Activated CD4-positive, alpha-beta memory T cell treated with anti-CD3 and anti-CD28 coated beads for 36 hours (primary cell): ENCODE measurements at regions not wholly inside any gene's neighbourhood (a gene's known extent, or its start where the extent isn't known, plus 50 kb on each side); places are given as distances from the start of the nearest gene placed in this dataset.

Experiments used
- CTCF ChIA-PET: fragments of 350-600 bp; sonication (Branson Sonifier 250); formaldehyde crosslinking; loops from one replicate; lab custom pipeline; 2021; ENCODE audit warnings: antibody characterized with exemption, inconsistent platforms; lab: Charles Lee
- POLR2A ChIA-PET: fragments of 350-600 bp; sonication (Branson Sonifier 250); formaldehyde crosslinking; loops from one replicate; lab custom pipeline; 2021; ENCODE audit warnings: antibody characterized with exemption; lab: Charles Lee
- DNase-seq: peaks from one replicate; pipeline ENCODE4 v3.0.0-alpha.2; 2020
- H3K27ac Mint-ChIP-seq: one replicate; pipeline ENCODE4 v1.8.0; 2021; ENCODE audit warnings: mixed read lengths
- H3K27me3 Mint-ChIP-seq: one replicate; pipeline ENCODE4 v1.8.0; 2021; ENCODE audit warnings: mixed read lengths
- H3K36me3 Mint-ChIP-seq: one replicate; pipeline ENCODE4 v1.8.0; 2021; ENCODE audit warnings: mixed read lengths
- H3K4me1 Mint-ChIP-seq: one replicate; pipeline ENCODE4 v1.8.0; 2021; ENCODE audit warnings: low read depth, mixed read lengths
- H3K4me3 Mint-ChIP-seq: one replicate; pipeline ENCODE4 v1.8.0; 2021; ENCODE audit warnings: mild to moderate bottlenecking, mixed read lengths
- H3K9me3 Mint-ChIP-seq: one replicate; pipeline ENCODE4 v1.8.0; 2021; ENCODE audit warnings: mixed read lengths
- intact Hi-C: fragments of 100-400 bp; cut with micrococcal nuclease; formaldehyde crosslinking; loops from one replicate; pipeline ENCODE4 v1.15.1; 2023

DNA sequence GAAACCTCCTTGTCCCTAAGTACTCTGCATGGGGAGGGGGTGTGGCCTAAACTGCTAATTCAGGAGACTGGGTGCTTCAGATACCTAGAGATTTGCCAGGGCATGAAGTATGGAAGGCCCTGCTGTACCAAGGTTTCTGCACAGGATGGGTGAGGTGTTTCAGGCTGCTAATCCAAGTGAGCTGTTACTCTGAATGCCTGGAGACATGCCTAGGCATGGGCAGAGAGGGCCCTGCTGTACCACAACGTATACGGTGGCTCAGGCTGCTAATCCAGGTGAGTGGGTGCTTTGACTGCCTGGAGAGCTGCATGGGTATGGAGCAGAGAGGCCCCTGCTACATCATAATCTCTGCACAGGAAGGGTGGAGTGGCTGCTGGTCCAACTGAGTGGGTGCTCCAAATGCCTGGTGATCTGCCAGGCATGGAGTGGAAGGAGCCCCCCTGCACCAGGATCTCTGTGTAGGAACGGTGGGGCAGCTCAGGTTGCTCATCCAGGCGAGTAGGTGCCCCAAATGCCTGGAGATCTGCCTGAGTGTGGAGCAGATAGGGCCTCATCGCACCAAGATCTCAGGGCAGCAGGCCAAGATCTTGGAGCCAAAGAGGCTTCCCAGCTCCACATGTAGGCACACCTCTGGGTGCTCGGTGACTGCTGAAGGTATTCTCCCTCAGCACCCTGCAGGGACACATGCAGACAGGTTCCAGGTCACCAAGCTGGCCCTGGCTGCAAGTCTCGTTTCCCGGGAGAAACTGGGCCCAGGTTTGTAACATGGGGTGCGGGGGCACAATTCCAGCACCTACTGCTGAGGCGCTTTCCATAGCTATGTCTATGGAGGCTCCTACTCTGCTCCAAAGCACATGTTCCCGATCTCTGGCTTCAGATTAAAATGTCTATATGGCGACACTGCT, 252.5 kb upstream of the PLXNA2 start:
- DNase-seq = no peak
- no peaks in the 10 kb centered on the region for H3K9me3 Mint-ChIP-seq
- ChIA-PET CTCF (no interaction called here), POLR2A (no interaction called here)
- H3K4me1 Mint-ChIP-seq = no peaks in the 10 kb centered on the region
- H3K36me3 Mint-ChIP-seq = no peaks in the 10 kb centered on the region
- intact Hi-C loops = no loop called here
- H3K27ac Mint-ChIP-seq = no peak overlapping the region
- H3K27me3 Mint-ChIP-seq = peaks cover 12% of the 10 kb centered on the region
- no peak overlapping the region for H3K4me3 Mint-ChIP-seq

DNA sequence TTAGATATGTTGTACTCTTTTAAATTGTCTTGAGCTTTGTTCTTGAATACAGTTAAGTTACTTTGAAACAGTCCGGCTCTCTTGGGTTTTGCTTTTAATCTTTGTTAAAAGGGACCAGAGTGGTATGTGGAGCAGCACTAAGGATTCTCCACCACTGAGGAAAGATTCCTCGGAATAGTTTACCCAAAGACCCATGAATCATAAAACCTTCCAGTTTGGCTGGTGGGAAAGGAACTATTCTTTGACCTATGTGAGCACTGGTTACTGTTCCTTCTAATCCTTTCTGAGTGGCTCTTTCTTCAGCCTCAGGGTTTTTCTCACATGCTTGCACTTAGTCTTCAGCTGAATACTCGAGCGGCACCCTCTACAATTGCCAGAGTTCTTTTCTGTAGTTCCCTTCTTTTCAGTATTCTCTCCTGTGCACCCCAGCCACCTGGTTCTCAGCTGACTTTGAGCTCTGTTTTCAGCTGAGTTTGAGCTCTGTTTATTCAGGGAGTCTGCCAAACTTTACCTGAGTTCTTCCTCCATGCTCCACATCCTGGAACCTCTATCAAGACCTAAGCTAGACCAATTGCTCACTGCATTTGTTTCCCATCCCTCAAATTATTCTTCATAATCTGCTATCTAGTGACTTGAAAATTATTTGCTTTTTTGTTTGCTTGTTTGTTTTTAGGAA, 253.8 kb upstream of the PLXNA2 start:
- ChIA-PET CTCF (interaction anchor here (0.6 kb wide), 1 partner anchor 39 kb away, joined by 3 read pairs; no protein-coding TSS in a partner anchor), POLR2A (no interaction called here)
- H3K36me3 Mint-ChIP-seq = no peaks in the 10 kb centered on the region
- DNase-seq = no peak
- H3K27me3 Mint-ChIP-seq = peaks cover 12% of the 10 kb centered on the region
- H3K9me3 Mint-ChIP-seq = no peaks in the 10 kb centered on the region
- H3K4me3 Mint-ChIP-seq = no peak overlapping the region
- no peak overlapping the region for H3K27ac Mint-ChIP-seq
- H3K4me1 Mint-ChIP-seq = no peaks in the 10 kb centered on the region
- intact Hi-C loops = no loop called here

DNA sequence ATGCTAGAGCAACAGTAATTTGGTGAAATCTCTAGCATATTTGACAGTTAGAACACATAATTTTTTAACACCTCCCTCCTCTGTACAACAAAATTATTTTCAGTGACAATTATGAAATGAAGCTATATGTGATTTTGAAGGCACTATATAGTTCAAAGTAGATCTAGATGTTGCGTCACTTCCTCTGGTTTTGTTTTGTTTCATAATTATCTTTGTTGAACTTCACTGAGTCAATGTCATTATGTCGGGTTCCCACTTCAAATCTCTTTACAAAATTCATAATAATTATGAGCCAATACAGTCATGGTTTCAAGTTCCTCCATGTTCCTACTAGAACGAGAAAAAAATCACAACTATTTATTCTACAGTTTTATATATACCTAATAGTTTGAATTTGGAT, 254.8 kb upstream of the PLXNA2 start:
- ChIA-PET POLR2A (no interaction called here), CTCF (no interaction called here)
- H3K27me3 Mint-ChIP-seq = peaks cover 12% of the 10 kb centered on the region
- no peak overlapping the region for H3K4me3 Mint-ChIP-seq
- intact Hi-C loops = no loop called here
- no peaks in the 10 kb centered on the region for H3K36me3 Mint-ChIP-seq
- H3K9me3 Mint-ChIP-seq = no peaks in the 10 kb centered on the region
- H3K27ac Mint-ChIP-seq = no peak overlapping the region
- DNase-seq = no peak
- no peaks in the 10 kb centered on the region for H3K4me1 Mint-ChIP-seq

DNA sequence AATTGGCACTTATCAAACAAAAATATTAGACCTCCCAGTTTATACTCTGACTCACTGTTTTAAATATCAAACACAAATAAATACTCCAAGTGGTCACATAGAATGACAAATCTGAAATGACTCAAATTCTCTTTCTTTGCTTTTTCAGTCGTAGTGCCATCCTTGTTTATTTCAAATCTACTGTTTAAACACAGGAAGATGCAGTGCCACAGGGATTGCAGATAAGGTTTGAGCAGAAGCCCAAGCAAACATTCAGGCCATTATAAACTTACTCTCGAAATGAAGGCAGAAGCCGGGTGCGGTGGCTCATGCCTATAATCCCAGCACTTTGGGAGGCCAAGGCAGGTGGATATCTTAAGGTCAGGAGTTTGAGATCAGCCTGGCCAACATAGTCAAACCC, 255.4 kb upstream of the PLXNA2 start:
- intact Hi-C loops = no loop called here
- Mint-ChIP-seq H3K4me1 (no peaks in the 10 kb centered on the region), H3K9me3 (no peaks in the 10 kb centered on the region), H3K4me3 (no peak overlapping the region), H3K27me3 (peaks cover 12% of the 10 kb centered on the region), H3K36me3 (no peaks in the 10 kb centered on the region), H3K27ac (no peak overlapping the region)
- ChIA-PET POLR2A (no interaction called here), CTCF (no interaction called here)
- DNase-seq = no peak

DNA sequence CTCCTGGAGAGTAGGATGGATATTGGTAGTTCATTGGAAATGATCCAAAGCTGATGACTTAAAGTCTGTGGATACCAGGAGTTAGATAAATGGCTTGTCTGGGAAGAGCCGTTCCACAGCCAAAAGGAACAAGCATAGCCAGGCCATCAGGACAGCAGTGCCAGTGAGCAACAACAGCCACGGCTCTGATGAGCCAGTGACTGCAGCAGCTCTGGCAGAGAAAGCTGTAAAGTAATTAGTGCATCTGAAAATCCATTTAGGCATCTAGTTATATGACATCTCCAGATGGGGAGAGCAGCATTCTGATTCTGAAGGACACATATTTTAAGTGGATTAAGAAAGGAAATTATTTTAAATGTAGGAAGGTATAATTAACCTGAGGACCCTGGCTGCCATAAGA, 256.2 kb upstream of the PLXNA2 start:
- CTCF ChIA-PET = no interaction called here
- no peaks in the 10 kb centered on the region for H3K36me3 Mint-ChIP-seq
- DNase-seq = no peak
- intact Hi-C loops = no loop called here
- no peak overlapping the region for H3K4me3 Mint-ChIP-seq
- POLR2A ChIA-PET = no interaction called here
- H3K9me3 Mint-ChIP-seq = no peaks in the 10 kb centered on the region
- no peak overlapping the region for H3K27ac Mint-ChIP-seq
- H3K27me3 Mint-ChIP-seq = peaks cover 13% of the 10 kb centered on the region
- H3K4me1 Mint-ChIP-seq = no peaks in the 10 kb centered on the region

DNA sequence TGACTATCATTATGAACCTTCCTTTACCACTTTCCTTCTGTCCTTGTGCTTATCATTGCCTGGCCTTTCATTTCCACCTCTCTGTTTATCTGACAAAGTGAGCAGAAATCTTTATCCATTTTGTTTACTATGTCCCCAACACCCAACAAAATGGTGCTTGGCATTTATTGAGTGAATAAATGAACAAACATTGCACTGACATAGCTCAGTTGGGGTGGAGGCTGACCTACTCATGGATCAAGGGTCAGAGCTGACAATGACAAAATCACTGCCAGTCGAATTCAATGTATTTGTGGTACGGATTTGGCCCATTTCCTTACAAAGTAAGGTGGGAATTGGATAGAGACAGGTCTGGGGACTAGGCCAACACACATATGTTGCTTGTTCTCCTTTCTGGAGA, 257.4 kb upstream of the PLXNA2 start:
- ChIA-PET POLR2A (no interaction called here), CTCF (no interaction called here)
- Mint-ChIP-seq H3K27me3 (peaks cover 11% of the 10 kb centered on the region), H3K27ac (no peak overlapping the region), H3K4me3 (no peak overlapping the region), H3K4me1 (no peaks in the 10 kb centered on the region), H3K36me3 (no peaks in the 10 kb centered on the region), H3K9me3 (no peaks in the 10 kb centered on the region)
- DNase-seq = no peak
- intact Hi-C loops = no loop called here

DNA sequence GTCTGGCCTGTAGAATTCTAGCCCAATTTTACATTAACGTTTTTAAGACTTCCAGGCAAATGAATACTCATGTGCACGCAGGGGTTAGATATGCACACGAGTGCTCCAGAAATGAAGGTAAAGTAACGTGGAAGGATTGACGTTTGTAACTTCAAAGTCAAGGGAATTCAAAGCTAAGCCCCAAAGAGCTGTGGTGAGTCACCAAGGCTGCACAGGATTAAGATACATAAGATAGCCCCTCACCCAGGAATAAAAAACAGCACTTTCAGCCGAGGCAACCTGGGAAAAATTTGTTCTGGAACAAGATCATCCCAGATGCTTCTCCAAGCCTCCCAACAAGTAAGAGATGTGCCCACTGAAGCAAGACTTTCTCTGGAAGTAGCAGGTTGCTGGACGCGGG, 259.6 kb upstream of the PLXNA2 start:
- intact Hi-C loops = no loop called here
- Mint-ChIP-seq H3K27ac (no peak overlapping the region), H3K4me3 (no peak overlapping the region), H3K4me1 (no peaks in the 10 kb centered on the region), H3K27me3 (peaks cover 5% of the 10 kb centered on the region), H3K36me3 (no peaks in the 10 kb centered on the region), H3K9me3 (no peaks in the 10 kb centered on the region)
- ChIA-PET POLR2A (no interaction called here), CTCF (no interaction called here)
- no peak for DNase-seq

DNA sequence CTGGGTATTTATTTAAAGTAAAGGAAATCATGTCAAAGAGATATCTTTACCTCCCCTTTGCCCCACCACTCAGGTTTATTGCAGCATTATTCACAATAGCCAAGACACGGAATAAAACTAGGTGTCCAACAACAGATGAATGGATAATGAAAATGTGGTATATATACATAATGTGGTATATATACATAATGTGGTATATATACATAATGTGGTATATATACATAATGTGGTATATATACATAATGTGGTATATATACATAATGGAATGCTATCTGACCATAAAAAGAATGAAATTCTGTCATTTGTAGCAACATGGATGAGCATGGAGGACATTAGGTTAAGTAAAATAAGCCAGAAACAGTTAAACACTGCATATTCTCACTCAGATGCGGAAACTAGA, 262.6 kb upstream of the PLXNA2 start:
- ChIA-PET POLR2A (no interaction called here), CTCF (no interaction called here)
- H3K4me3 Mint-ChIP-seq = no peak overlapping the region
- intact Hi-C loops = no loop called here
- no peak for DNase-seq
- no peaks in the 10 kb centered on the region for H3K4me1 Mint-ChIP-seq
- no peak overlapping the region for H3K27ac Mint-ChIP-seq
- peaks cover 2% of the 10 kb centered on the region for H3K27me3 Mint-ChIP-seq
- H3K9me3 Mint-ChIP-seq = no peaks in the 10 kb centered on the region
- no peaks in the 10 kb centered on the region for H3K36me3 Mint-ChIP-seq

DNA sequence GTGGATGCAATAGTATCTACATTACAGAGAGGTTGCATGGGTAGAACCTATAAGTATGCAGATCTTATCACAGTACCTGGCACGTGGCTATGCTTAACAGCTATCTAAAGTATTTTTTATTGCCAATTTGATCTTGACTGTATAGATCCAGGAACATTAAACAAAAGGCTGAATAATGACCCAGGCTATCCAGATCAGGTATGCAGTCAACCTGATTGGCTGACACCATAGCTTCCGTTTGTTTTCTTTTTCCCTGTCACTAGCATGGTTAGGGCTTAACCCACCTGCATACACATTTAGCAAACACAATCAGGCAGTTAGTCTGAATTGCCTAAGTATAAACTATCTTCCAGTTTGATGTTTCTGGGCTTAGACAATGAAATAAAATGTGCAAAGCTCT, 264.9 kb upstream of the PLXNA2 start:
- ChIA-PET CTCF (no interaction called here), POLR2A (no interaction called here)
- H3K9me3 Mint-ChIP-seq = no peaks in the 10 kb centered on the region
- H3K36me3 Mint-ChIP-seq = no peaks in the 10 kb centered on the region
- no peak for DNase-seq
- H3K27me3 Mint-ChIP-seq = peaks cover 2% of the 10 kb centered on the region
- H3K4me3 Mint-ChIP-seq = no peak overlapping the region
- no peak overlapping the region for H3K27ac Mint-ChIP-seq
- intact Hi-C loops = no loop called here
- no peaks in the 10 kb centered on the region for H3K4me1 Mint-ChIP-seq

DNA sequence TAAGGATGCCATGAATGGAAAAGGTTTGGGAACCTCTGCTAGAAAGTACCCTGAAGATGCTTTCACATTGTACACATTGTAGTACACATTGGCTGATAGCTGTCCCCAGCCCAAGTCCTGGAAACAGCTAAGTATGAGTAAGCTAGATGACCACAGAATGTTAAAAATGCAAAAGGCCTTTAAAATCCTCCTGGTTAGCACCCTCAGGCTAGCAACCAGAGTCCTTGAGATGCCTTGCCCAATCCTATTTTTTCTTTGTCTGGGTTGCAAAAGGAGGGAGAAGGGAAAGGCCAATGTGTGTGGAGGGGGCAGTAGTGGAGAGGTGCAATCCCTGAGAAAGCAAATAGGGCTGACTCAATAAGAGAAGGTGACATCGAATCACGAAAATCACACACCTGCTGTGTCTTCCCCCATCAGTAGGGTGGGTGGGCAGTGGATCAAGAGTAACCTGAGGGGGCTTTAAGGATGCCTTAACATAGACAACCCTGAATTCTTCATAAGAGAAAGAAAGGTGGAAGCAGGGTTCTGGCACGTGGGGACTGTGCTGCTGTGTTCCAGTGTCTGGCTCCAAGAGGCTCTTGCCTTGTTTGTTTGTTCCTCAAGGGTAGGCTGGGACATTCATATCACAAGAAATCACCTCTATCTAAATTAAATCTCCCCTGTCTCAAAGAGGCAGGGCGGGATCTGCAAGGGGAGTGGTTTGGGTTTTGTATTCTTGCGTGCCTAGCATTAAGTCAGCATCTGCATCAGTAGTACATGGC, 266.2 kb upstream of the PLXNA2 start:
- no peaks in the 10 kb centered on the region for H3K4me1 Mint-ChIP-seq
- H3K27me3 Mint-ChIP-seq = peaks cover 1% of the 10 kb centered on the region
- no peak overlapping the region for H3K4me3 Mint-ChIP-seq
- ChIA-PET POLR2A (interaction anchor here (0.6 kb wide), 1 partner anchor 238 kb away, joined by 3 read pairs; no protein-coding TSS in a partner anchor), CTCF (no interaction called here)
- no peak overlapping the region for H3K27ac Mint-ChIP-seq
- intact Hi-C loops = no loop called here
- H3K36me3 Mint-ChIP-seq = no peaks in the 10 kb centered on the region
- H3K9me3 Mint-ChIP-seq = no peaks in the 10 kb centered on the region
- DNase-seq = no peak

DNA sequence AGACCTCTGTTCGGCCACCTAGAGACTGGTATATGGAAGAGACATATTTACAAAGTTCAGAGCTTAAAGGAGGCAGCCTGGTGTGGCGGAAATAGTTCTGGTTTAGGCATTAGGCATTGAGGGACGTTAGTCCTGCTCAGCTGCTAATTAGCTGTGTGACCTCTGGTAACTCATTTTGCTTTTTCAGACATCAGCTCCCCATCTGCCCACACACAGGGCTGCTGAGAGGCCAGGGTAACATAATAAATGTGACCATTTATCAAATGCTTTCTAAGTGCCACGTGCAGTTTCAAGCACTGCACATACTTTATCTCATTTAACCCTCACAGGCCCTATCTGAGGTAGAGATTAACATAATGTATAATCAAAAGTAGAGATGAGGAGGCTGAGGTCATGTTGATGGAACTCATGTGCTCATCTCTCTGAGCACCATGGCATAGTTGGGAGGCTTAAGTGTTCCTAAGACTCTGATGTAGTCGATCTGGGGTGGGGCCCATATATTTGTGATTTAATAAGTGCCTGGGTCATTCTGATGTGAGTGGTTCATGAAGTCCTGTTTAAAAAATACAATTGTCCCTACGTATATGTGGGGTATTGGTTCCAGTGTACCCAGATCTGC, 267.2 kb upstream of the PLXNA2 start:
- ChIA-PET CTCF (no interaction called here), POLR2A (no interaction called here)
- intact Hi-C loops = no loop called here
- Mint-ChIP-seq H3K4me1 (no peaks in the 10 kb centered on the region), H3K27me3 (peaks cover 1% of the 10 kb centered on the region), H3K4me3 (no peak overlapping the region), H3K27ac (no peak overlapping the region), H3K9me3 (no peaks in the 10 kb centered on the region), H3K36me3 (no peaks in the 10 kb centered on the region)
- DNase-seq = no peak

DNA sequence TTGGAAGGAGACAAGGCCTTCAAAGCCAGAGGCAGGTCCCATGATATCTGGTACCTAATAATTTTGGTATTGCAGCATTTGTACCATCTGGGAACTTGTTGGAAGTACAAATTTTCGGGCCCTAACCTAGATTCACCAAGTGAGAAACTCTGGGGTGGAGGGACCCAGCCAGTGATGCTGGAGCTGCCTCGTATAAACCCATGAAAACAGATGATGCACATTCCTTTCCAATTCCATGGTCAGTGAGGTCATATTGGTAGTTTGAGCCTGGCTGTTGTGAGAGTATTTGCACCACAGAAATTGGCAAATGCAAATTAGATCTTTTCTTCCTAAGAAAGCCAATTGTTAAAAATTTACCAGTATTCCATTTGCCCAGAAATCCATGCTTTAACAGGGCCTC, 269.6 kb upstream of the PLXNA2 start:
- Mint-ChIP-seq H3K27me3 (peaks cover 1% of the 10 kb centered on the region), H3K4me1 (no peaks in the 10 kb centered on the region), H3K27ac (no peak overlapping the region), H3K4me3 (no peak overlapping the region), H3K36me3 (no peaks in the 10 kb centered on the region), H3K9me3 (peaks cover 5% of the 10 kb centered on the region)
- DNase-seq = no peak
- intact Hi-C loops = no loop called here
- POLR2A ChIA-PET = no interaction called here
- CTCF ChIA-PET = no interaction called here
